PC-9 (cell line): ENCODE measurements at regions not wholly inside any gene's neighbourhood (a gene's known extent, or its start where the extent isn't known, plus 50 kb on each side); places are given as distances from the start of the nearest gene placed in this dataset.

Source experiments
- BruUV-seq: library from RNA; stranded (reverse); fragments of 400-500 nt; replicated peaks from 2 replicates; lab custom pipeline; 2021; lab: Mats Ljungman, UMichigan
- CTCF ChIA-PET: fragments of 300-600 bp; sonication (Branson Sonifier 250); formaldehyde crosslinking; loops from one replicate; lab custom pipeline; 2022; ENCODE audit warnings: antibody characterized with exemption; lab: Charles Lee
- POLR2A ChIA-PET: fragments of 300-600 bp; sonication (Branson Sonifier 250); formaldehyde crosslinking; loops from one replicate; lab custom pipeline; 2022; ENCODE audit warnings: antibody characterized with exemption; ENCODE audit not compliant: unreplicated experiment; lab: Charles Lee
- DNase-seq, 2 experiments: peaks; one replicate each; pipeline versions ENCODE4 v3.0.0 to v3.0.0-alpha.2; 2015 to 2022; ENCODE audit warnings: mixed read lengths in 1 of 2
- H2AFZ ChIP-seq: fragments of 200-600 bp; sonication (generic); 2 replicates; pipeline ENCODE4 v1.8.1; 2017; ENCODE audit warnings: antibody characterized with exemption
- H3F3A ChIP-seq: fragments of 200-600 bp; sonication (generic); 2 replicates; pipeline ENCODE4 v1.8.1; 2017; ENCODE audit warnings: antibody characterized with exemption, mild to moderate bottlenecking, low read depth; ENCODE audit not compliant: insufficient read depth
- H3K27ac ChIP-seq: fragments of 200-600 bp; sonication (generic); 2 replicates; pipeline ENCODE4 v1.6.1; 2016; ENCODE audit warnings: mixed run types
- H3K27me3 ChIP-seq: fragments of 200-600 bp; sonication (generic); 2 replicates; pipeline ENCODE4 v1.6.1; 2016; ENCODE audit warnings: low read depth, mixed run types; ENCODE audit not compliant: insufficient read depth
- H3K36me3 ChIP-seq: fragments of 200-600 bp; sonication (generic); 2 replicates; pipeline ENCODE4 v1.6.1; 2016; ENCODE audit warnings: low read depth, mixed run types
- H3K4me1 ChIP-seq: fragments of 200-600 bp; sonication (generic); replicated peaks from 2 replicates; pipeline ENCODE4 v1.6.1; 2016; ENCODE audit warnings: mixed run types; ENCODE audit not compliant: insufficient read depth
- H3K4me2 ChIP-seq: fragments of 200-600 bp; sonication (generic); 2 replicates; pipeline ENCODE4 v1.6.1; 2017; ENCODE audit warnings: mixed run types
- H3K4me3 ChIP-seq: fragments of 200-600 bp; sonication (generic); 2 replicates; pipeline ENCODE4 v1.6.1; 2016; ENCODE audit warnings: mixed run types
- H3K79me2 ChIP-seq: fragments of 200-600 bp; sonication (generic); 2 replicates; pipeline ENCODE4 v1.6.1; 2017; ENCODE audit warnings: low read depth, mixed run types
- H3K9me2 ChIP-seq: fragments of 200-600 bp; sonication (generic); 2 replicates; pipeline ENCODE4 v1.8.1; 2017; ENCODE audit warnings: mild to moderate bottlenecking; ENCODE audit not compliant: insufficient read depth
- H3K9me3 ChIP-seq: fragments of 200-600 bp; sonication (generic); 2 replicates; pipeline ENCODE4 v1.8.1; 2016; ENCODE audit warnings: low read depth; ENCODE audit not compliant: insufficient read depth
- H4K20me1 ChIP-seq: fragments of 200-600 bp; sonication (generic); 2 replicates; pipeline ENCODE4 v1.8.1; 2017; ENCODE audit not compliant: insufficient read depth
- EZH2 ChIP-seq: fragments of 200-600 bp; sonication (generic); IDR thresholded peaks from 2 replicates; pipeline ENCODE4 v1.8.0; 2017; ENCODE audit warnings: antibody characterized with exemption, low read depth
- intact Hi-C: fragments of 100-400 bp; cut with micrococcal nuclease; formaldehyde crosslinking; loops from one replicate; pipeline ENCODE4 v1.10.0; 2022; ENCODE audit not compliant: unreplicated experiment
- TF ChIP-seq, protein P1 (sequence below): fragments of 200-600 bp; sonication (generic); conservative IDR thresholded peaks from 2 replicates; pipeline ENCODE4 v1.6.1; 2017; ENCODE audit warnings: mixed run types, antibody characterized with exemption, mild to moderate bottlenecking, moderate library complexity

DNA sequence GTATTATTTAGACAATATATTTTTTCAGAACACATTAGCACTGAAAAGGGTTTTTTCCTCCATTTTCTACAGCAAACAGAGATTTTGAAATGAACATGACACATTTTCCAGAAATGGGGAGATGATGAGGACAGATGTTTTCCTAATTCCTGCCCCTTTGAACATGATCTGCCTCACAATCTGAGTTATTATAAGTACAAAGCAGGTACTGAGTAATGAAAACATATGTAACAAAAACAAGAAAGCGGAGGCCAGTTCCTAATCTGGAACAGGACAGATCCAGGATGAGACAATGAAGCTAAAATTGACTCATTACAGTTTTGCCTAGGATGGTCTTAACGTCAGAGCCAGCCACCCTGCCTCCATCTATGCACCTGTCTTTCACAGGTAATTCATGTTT lies 642.8 kb upstream of the NR2F2 start:
- Histone ChIP-seq H3K27ac (no peak overlapping the region), H3K4me2 (no peak overlapping the region), H3F3A (peaks cover 9% of the 10 kb centered on the region; the same call in 1 of the 2 replicates), H3K27me3 (no peaks in the 10 kb centered on the region), H3K4me1 (peaks cover 18% of the 10 kb centered on the region), H3K79me2 (no peaks in the 10 kb centered on the region), H3K4me3 (no peak overlapping the region), H3K36me3 (no peaks in the 10 kb centered on the region), H4K20me1 (no peaks in the 10 kb centered on the region), H3K9me3 (peaks cover 5% of the 10 kb centered on the region; the same call in 1 of the 2 replicates), H2AFZ (no peak overlapping the region), H3K9me2 (0 out of 2 replicates have a peak, but pooled peaks cover 3% of the 10 kb centered on the region)
- CTCF ChIA-PET: no interaction called here
- POLR2A ChIA-PET: no interaction called here
- no peak for DNase-seq
- intact Hi-C loops: loop anchor here (10.0 kb wide), 1 partner anchor 187 kb away; no protein-coding TSS in a partner anchor
- BruUV-seq: no TSS peak
- TF ChIP-seq, protein P1, sequence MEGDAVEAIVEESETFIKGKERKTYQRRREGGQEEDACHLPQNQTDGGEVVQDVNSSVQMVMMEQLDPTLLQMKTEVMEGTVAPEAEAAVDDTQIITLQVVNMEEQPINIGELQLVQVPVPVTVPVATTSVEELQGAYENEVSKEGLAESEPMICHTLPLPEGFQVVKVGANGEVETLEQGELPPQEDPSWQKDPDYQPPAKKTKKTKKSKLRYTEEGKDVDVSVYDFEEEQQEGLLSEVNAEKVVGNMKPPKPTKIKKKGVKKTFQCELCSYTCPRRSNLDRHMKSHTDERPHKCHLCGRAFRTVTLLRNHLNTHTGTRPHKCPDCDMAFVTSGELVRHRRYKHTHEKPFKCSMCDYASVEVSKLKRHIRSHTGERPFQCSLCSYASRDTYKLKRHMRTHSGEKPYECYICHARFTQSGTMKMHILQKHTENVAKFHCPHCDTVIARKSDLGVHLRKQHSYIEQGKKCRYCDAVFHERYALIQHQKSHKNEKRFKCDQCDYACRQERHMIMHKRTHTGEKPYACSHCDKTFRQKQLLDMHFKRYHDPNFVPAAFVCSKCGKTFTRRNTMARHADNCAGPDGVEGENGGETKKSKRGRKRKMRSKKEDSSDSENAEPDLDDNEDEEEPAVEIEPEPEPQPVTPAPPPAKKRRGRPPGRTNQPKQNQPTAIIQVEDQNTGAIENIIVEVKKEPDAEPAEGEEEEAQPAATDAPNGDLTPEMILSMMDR: no peak

DNA sequence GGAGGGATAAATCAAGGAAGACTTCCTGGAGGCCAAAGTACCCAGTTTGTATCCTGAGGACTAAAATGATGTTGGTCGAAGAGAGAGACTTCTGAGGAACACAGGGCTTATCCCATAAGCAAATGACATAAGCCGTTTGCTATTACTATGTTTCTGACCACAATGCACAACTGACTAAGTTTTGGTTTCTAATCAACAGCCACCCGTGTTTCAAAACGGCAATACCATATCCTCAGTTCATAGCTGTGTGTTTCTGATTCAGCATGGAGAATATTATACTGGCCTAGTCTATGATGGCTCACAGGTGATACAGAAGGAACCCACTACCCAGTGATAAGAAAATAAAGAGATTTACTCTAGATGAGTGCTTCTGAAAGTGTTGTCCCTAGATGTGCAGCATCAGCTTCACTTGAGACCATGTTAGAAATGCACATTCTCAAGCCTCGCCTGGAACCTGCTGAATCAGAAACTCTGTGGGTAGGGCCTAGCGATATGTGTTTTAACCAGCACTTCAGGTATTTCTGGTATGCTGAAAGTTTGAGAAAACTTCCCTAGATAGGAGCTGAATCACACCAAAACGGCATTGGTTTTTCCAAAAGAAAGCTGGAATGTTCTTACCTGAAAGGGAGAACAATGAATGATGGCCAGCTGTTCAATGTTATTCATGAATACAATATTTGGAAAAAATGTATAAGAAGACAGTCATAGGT lies 639.7 kb upstream of the NR2F2 start:
- no peaks in the 10 kb centered on the region for H3K36me3 ChIP-seq
- peak overlapping the region; percentile 58; the same call in 1 of the 2 replicates for H2AFZ ChIP-seq
- intact Hi-C loops: no loop called here
- TF ChIP-seq EZH2: no peak
- TF ChIP-seq, protein P1: no peak
- no peaks in the 10 kb centered on the region for H3F3A ChIP-seq
- H3K4me3 ChIP-seq: no peak overlapping the region
- H3K4me1 ChIP-seq: no peaks in the 10 kb centered on the region
- CTCF ChIA-PET: no interaction called here
- H3K79me2 ChIP-seq: no peaks in the 10 kb centered on the region
- no TSS peak for BruUV-seq
- H3K27ac ChIP-seq: no peak overlapping the region
- H3K9me2 ChIP-seq: 0 out of 2 replicates have a peak, but pooled peaks cover 3% of the 10 kb centered on the region
- DNase-seq: no peak
- H3K9me3 ChIP-seq: peaks cover 24% of the 10 kb centered on the region
- H4K20me1 ChIP-seq: no peaks in the 10 kb centered on the region
- POLR2A ChIA-PET: interaction anchor here (0.6 to 0.7 kb wide), 2 partner anchors 486 to 797 kb away, joined by 4 to 6 read pairs; no protein-coding TSS in a partner anchor
- no peaks in the 10 kb centered on the region for H3K27me3 ChIP-seq
- no peak overlapping the region for H3K4me2 ChIP-seq

DNA sequence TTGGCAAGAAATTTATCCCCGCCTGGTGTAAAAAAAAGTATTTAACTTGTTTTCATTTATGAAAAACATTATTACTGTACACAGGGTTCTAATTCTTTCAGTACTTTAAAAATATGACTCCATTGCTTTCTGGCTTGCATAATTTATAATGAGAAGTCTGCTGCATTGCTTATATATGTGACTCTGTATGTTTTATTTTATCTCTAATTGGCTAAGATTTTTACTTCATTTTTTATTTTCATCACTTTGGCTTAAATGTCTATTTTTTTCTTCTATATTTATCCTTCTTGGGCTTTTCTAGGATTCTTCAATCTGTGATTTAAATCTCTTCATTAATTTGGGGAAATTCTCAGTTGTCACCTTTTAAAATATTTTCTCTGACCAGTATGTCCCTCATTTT lies 636.6 kb upstream of the NR2F2 start:
- Histone ChIP-seq H3F3A (no peaks in the 10 kb centered on the region), H3K27me3 (no peaks in the 10 kb centered on the region), H3K79me2 (no peaks in the 10 kb centered on the region), H3K9me2 (no peaks in the 10 kb centered on the region), H3K4me2 (no peak overlapping the region), H3K36me3 (no peaks in the 10 kb centered on the region), H3K4me3 (no peak overlapping the region), H3K4me1 (no peaks in the 10 kb centered on the region), H2AFZ (no peak overlapping the region), H3K9me3 (peaks cover 23% of the 10 kb centered on the region), H4K20me1 (no peaks in the 10 kb centered on the region), H3K27ac (no peak overlapping the region)
- ChIA-PET POLR2A (no interaction called here), CTCF (no interaction called here)
- DNase-seq: no peak
- intact Hi-C loops: no loop called here
- BruUV-seq: no TSS peak
- TF ChIP-seq, protein P1: no peak
- no peak for TF ChIP-seq EZH2
